Stimulated activated CD4-positive, alpha-beta T cell treated with anti-CD3 and anti-CD28 coated beads, Interleukin-4, amount 100 ng/mL, for 48 hours (primary cell): ENCODE measurements at regions not wholly inside any gene's neighbourhood (a gene's known extent, or its start where the extent isn't known, plus 50 kb on each side); places are given as distances from the start of the nearest gene placed in this dataset.
"Not testable (repeated sequence)": the region's sequence is repeated elsewhere in the genome, so short reads cannot be mapped to it uniquely, and the experiment has no call there.

Source experiments
- DNase-seq, 2 donors: peaks; one replicate each; pipeline ENCODE4 v3.0.0-alpha.2; 2020; ENCODE audit warnings: low read depth in 2 of 2

- DNase-seq = not testable (repeated sequence)
Measured at GRCh38 chrX:107296184-107296583, 89.8 kb downstream of the DNAAF6 start.

DNA sequence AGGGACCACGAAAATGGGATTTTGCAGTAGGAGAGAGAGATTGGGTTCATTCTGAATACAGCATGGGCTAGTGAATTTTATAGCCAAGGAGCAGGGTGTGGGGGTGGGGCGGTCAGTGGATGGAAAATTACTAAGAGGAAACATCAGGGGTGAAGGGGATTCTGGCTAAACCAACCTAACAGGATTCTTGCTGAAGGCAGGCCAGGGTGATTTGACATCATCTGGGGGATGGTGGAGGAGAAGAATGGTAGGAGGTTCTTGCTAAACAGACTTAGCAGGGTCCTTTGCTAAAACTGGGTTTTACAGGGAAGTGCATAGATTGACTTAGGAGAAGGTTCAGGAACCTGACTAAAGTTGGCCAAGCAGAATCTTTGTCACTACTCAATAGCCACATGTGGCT lies 91.9 kb downstream of the DNAAF6 start:
- DNase-seq = no peak

DNA sequence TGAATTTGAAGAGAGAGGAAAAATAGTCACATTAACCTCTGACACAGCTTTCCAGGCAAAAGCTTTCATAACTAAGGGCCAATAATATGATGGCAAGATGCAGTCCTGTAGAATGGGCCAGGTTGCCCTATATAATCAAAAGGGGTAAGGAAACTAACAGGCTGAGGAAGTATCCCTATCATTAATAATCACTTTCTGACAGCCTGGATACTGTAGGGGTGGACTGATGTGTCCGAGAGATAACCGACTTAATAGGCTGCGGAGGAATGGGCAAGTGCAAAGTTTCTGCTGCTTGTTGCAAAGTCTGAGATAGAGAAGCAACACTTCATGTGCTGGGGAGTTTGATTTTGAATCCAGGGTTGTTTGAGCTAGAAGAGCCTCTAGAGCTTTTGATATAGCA lies 94.8 kb downstream of the DNAAF6 start:
- no peak for DNase-seq

- DNase-seq = no peak
Measured at GRCh38 chrX:107304141-107304540, 97.7 kb downstream of the DNAAF6 start.

DNA sequence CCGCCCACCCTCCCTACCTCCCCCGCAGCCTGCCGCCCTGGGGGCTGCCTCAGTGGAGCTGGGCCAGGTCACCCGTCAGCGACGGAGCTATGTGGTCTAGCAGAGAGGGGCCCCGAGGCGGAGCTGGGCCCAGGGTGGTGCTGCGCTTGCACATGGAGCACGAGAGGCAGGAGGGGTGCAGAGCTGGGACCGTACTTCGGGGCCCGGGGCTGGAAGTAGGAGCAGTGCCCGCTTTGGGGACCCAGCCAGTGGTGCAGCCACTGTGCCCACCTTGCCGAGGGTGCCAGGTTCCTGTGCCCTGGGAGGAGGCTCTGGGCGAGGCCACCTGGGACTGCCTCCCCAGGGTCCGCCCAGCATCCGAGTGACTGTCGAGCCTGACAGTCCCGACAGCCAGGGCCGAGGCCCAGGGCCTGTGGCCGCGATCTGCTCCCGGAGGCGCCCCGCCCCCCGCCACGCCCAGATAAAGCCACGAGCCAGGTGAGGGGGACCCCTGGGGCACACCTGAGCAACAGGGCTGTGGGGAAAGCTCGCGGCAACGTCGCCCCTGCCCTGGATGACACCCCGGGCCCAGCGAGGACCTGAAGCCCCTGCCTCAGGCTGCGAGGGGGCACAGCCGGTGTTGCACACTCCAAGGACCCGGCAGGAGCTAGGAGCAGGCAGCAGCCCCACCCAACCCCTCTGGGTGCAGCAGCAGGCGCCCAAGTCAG lies 117.5 kb downstream of the DNAAF6 start:
- DNase-seq = no peak

- DNase-seq = peak; percentile 1 to 2
Measured at GRCh38 chrX:107324493-107325310, 118.3 kb downstream of the DNAAF6 start.

DNA sequence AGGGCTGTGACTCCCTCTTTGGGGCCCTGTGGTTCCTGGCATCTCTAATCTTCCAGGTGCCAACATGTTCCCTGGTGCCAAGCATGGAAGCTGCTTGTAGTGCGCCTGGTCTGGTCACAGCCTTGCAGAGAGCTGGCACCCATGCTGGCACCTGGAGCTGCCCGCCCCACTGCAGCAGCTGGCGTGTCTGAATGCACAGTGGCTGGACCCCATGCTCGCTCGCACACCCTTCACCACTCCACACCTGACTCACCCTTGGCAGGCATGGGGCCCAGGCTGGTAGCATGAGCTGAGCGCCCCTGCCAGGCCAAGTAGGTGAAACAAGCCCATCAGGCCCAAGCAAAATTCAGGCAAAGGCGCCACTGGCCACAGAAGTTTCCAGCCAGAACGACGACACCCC lies 119.1 kb downstream of the DNAAF6 start:
- no peak for DNase-seq

DNA sequence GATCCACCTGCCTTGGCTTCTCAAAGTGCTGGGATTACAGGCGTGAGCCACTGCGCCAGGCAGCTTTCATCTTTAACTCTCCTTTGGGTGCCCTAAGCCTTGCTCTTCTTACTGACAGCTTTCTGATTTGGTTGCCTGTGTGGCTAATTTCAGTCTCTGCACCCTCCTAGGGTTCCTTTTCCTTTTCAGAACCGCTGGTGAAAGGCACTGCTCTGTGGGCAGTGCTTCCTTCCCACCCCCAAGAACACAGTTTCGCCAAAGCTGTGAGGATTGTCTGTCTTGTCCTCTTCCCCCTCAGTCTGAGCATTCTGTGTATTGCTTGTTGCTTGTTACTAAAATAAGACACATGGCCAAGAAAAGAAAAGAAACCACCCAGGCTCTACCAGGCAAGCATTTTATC lies 101.4 kb upstream of the FRMPD3 start:
- no peak for DNase-seq

- no peak for DNase-seq
Measured at GRCh38 chrX:107348990-107349389, 100.5 kb upstream of the FRMPD3 start.

DNA sequence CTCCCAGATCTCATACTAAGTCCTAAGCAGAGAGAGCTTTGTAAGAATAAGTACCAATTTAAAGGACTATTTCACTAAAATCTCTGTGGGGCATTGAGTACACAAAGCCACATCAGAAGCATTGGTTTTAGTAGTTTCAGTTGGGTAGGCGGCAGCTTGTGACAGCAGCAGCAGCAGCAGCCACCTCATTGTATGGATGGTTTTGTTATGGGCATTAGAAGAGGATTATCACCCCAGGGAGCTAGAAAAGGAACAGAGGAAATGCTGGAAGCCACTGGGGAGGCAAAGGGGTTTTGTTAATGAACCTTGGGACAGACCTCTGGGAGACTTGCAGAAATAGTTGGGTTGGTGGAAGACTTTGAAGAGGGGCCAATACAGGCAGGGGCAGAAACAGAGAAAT lies 93.9 kb upstream of the FRMPD3 start:
- DNase-seq = no peak

DNA sequence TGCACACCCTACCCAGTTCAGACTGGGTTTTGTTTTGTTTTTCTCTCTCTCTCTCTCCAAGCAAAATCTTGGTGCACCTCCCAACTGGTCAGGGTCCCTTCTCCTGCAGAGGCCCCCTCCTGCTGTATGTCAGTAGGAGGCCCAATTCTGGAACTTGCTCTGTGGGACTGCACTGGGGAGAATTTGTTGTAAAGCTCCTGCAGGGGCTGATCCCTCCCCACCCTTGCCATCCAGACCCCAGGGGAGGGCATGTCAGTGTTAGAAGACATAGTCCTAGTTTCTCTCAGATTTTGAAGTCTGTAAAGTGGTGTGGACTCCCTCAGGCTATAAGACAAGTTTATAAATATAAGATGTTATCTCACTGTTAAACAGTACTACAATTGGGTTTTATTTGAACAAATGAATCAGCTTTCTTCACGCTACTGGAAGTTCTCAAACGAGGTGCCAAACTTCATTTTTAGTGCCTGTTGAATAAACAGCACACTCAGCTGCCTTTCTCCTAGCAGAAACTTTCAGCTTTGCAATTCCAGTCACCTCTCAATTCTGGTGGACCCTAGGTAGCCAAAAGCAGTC lies 88.6 kb upstream of the FRMPD3 start:
- no peak for DNase-seq

DNA sequence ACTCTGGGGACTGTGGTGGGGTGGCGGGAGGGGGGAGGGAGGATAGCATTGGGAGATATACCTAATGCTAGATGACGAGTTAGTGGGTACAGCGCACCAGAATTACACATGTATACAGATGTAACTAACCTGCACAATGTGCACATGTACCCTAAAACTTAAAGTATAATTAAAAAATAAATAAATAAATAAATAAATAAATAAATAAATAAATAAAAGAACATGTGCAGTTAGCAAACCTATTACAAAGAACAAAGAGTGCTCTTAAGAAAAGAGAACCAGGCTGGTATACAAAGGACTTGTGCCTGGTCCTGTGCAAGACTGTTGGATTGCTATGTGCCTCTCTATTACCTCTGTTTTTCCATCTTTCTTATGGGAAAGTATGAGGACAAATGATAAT lies 79.3 kb upstream of the FRMPD3 start:
- DNase-seq = not testable (repeated sequence)

GRCh38 chrX:107374132-107374531 lies 75.3 kb upstream of the FRMPD3 start:
- DNase-seq = no peak

GRCh38 chrX:107374831-107375230 lies 74.6 kb upstream of the FRMPD3 start:
- no peak for DNase-seq

- DNase-seq = not testable (repeated sequence)
Measured at GRCh38 chrX:107376186-107376585, 73.3 kb upstream of the FRMPD3 start.

- DNase-seq = no peak
Measured at GRCh38 chrX:107384397-107385105, 64.9 kb upstream of the FRMPD3 start.

DNA sequence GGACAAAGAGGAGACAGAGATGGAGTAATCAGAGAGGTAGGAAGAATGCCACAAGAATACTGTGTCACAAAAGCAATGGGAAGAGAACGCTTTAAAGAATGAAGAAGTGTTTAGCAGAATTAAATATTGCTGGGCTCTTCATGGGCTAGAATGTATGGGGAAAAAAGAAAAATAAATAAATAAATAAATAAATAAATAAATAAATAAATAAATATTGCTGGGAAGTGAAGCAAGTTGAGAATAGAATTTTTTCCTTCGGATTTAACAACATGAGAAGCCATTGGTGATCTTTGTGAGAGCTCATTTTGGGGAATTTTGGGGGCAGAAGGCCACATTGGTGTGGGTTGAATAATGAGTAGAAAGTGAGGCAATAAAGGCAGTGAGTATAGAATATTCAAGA lies 59.7 kb upstream of the FRMPD3 start:
- no peak for DNase-seq

GRCh38 chrX:107393656-107394055 lies 55.8 kb upstream of the FRMPD3 start:
- DNase-seq = not testable (repeated sequence)

DNA sequence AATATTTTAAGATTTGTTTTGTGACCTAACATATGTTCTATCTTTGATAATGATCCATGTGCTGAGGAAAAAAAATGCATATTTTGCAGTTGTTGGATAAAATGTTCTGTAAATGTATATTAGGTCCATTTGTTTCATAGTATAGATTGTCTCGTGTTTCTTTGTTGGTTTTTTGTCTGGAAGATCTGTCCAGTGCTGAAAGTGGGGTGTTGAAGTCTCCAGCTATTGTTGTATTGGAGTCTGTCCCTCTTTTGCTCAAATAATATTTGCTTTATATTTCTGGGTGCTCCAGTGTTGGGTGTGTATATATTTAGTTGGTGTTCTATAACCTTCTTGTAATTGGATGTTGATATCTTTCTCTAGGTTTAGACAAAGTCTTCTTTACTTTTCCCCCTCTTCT lies 53.2 kb upstream of the FRMPD3 start:
- DNase-seq = no peak

DNA sequence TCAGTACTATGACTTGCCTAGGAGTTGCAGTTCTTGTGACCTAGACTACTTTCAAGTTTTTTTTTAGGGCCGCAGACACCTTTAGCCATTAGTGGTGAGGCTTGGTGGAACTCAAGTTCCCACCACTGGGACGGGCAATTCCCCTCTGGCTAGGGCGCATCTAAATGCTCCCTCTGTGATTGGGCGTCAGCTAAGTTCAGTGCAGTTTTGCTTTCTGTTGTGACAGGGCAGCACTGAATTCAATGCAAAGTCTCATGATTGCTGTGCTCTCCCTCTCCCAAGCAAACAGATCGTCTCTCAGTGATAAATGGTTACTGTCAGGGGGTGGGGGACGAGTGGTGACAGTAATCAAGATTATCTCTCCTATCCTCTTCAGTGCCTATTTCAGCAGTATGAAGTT lies 52.7 kb upstream of the FRMPD3 start:
- no peak for DNase-seq

- DNase-seq = no peak
Measured at GRCh38 chrX:107398115-107398514, 51.3 kb upstream of the FRMPD3 start.
